H1 (cell line): ENCODE measurements at regions not wholly inside any gene's neighbourhood (a gene's known extent, or its start where the extent isn't known, plus 50 kb on each side); places are given as distances from the start of the nearest gene placed in this dataset.

ENCODE experiments used
- BCL11A ChIP-seq, 2 experiments: IDR thresholded peaks; one replicate each; pipeline ENCODE4 v1.6.1; 2011; ENCODE audit warnings: low read depth in 2 of 2, low read length in 2 of 2, mild to moderate bottlenecking in 2 of 2
- CHD7 ChIP-seq: fragments of 300-600 bp; sonication (generic); IDR thresholded peaks from 2 replicates; pipeline ENCODE4 v1.7.1; 2012; ENCODE audit warnings: low read length, moderate library complexity, mild to moderate bottlenecking, inconsistent platforms; ENCODE audit not compliant: insufficient replicate concordance
- E2F6 ChIP-seq: IDR thresholded peaks from 2 replicates; pipeline ENCODE4 v1.6.1; 2012; ENCODE audit warnings: inconsistent platforms
- EP300 ChIP-seq, 2 experiments: IDR thresholded peaks; 1 replicate in 1 of 2; 2 replicates in 1 of 2; pipeline ENCODE4 v1.6.1; 2011 to 2012; ENCODE audit warnings: low read depth in 2 of 2, low read length in 2 of 2, mild to moderate bottlenecking in 2 of 2, borderline replicate concordance in 1 of 2, inconsistent platforms in 1 of 2, moderate library complexity in 1 of 2
- GTF2F1 ChIP-seq: IDR thresholded peaks from 2 replicates; pipeline ENCODE4 v1.6.1; 2012; ENCODE audit warnings: low read depth, low read length, improper control_type of control experiment, borderline replicate concordance
- KDM1A ChIP-seq: fragments of 200-600, 300-600 bp; sonication (generic); IDR thresholded peaks from 2 replicates; pipeline ENCODE4 v1.7.1; 2016; ENCODE audit warnings: mild to moderate bottlenecking, low read length, borderline replicate concordance
- MAFK ChIP-seq: IDR thresholded peaks from 2 replicates; pipeline ENCODE4 v1.6.1; 2012; ENCODE audit warnings: low read depth, mild to moderate bottlenecking, improper control_type of control experiment, low read length
- NANOG ChIP-seq: IDR thresholded peaks from 2 replicates; pipeline ENCODE4 v1.6.1; 2011; ENCODE audit warnings: low read length, low read depth, mild to moderate bottlenecking, inconsistent platforms; ENCODE audit not compliant: insufficient read depth, poor library complexity, severe bottlenecking
- RAD21 ChIP-seq, 2 experiments: IDR thresholded peaks in 1 of 2; conservative IDR thresholded peaks in 1 of 2; 2 replicates each; pipeline ENCODE4 v1.6.1; 2011; ENCODE audit warnings: low read depth in 2 of 2, low read length in 2 of 2, improper control_type of control experiment in 1 of 2, inconsistent platforms in 1 of 2, mild to moderate bottlenecking in 1 of 2, moderate library complexity in 1 of 2
- TEAD4 ChIP-seq: IDR thresholded peaks from 2 replicates; pipeline ENCODE4 v1.6.1; 2012; ENCODE audit warnings: low read depth, low read length, inconsistent platforms, mixed read lengths

- TF ChIP-seq CHD7 (no peak), GTF2F1 (no peak), NANOG (no peak), E2F6 (no peak), MAFK (no peak), BCL11A (IDR thresholded peaks at IDR 0.05; ENCODE audit: low read depth in 2 of 2, low read length in 2 of 2) (no peak), TEAD4 (no peak), EP300 (IDR thresholded peaks at IDR 0.05; ENCODE audit: borderline replicate concordance in 1 of 2, low read depth in 2 of 2, low read length in 2 of 2) (no peak), KDM1A (no peak), RAD21 (IDR thresholded peaks at IDR 0.05 in 1 of 2, conservative IDR thresholded peaks at IDR 0.05 in 1 of 2; ENCODE audit: low read depth in 2 of 2, low read length in 2 of 2) (no peak)
Observed at GRCh38 chr17:33519692-33520091, 226.6 kb upstream of the ASIC2 start (continued).
